HepG2 (cell line): ENCODE measurements at regions not wholly inside any gene's neighbourhood (a gene's known extent, or its start where the extent isn't known, plus 50 kb on each side); places are given as distances from the start of the nearest gene placed in this dataset.

Experiments used
- ATAC-seq: fragments of 200-7000 bp; cut with Tn5 transposase; 3 replicates; pipeline ENCODE4 v1.9.1; 2020; ENCODE audit warnings: mild to moderate bottlenecking, moderate library complexity
- BruUV-seq: library from RNA; stranded (reverse); fragments of 400-500 nt; replicated peaks from 2 replicates; lab custom pipeline; 2021; lab: Mats Ljungman, UMichigan
- CTCF ChIA-PET: fragments of 300-600 bp; formaldehyde crosslinking; extraction: SDS; loops from one replicate; lab custom pipeline; 2021; ENCODE audit warnings: low total read pairs, inconsistent platforms, low intra/inter-chr PET ratio; lab: Yijun Ruan, JAX
- POLR2A ChIA-PET: fragments of 350-600 bp; sonication (Branson Sonifier 250); formaldehyde crosslinking; loops from one replicate; lab custom pipeline; 2020; ENCODE audit warnings: antibody characterized with exemption, inconsistent platforms; lab: Yijun Ruan, JAX
- DNase-seq: peaks from one replicate; pipeline ENCODE4 v3.0.0-alpha.2; 2015; ENCODE audit warnings: low spot score
- FAIRE-seq: peaks from 3 replicates; lab custom pipeline; 2011; peaks lifted over from hg19 to GRCh38; lab: Jason Lieb, UNC
- H2AFZ ChIP-seq: one replicate; pipeline ENCODE4 v1.6.1; 2011; ENCODE audit warnings: low read length, inconsistent platforms
- H3K27ac ChIP-seq: fragments of 300-600 bp; 3 replicates; pipeline ENCODE4 v1.8.0; 2011; ENCODE audit warnings: mixed run types, mild to moderate bottlenecking, mixed read lengths, low read length, inconsistent platforms; ENCODE audit not compliant: insufficient read depth; ENCODE audit errors: extremely low read length
- H3K27me3 ChIP-seq, 2 experiments: fragments of 200-600 bp in 1 of 2; 2 replicates in 1 of 2; 3 replicates in 1 of 2; pipeline versions ENCODE4 v1.6.0 to v1.8.0; 2011; ENCODE audit warnings: low read length in 2 of 2, mild to moderate bottlenecking in 2 of 2, moderate library complexity in 2 of 2, inconsistent platforms in 1 of 2; ENCODE audit not compliant: insufficient read depth in 2 of 2, control insufficient read depth in 1 of 2
- H3K36me3 ChIP-seq, 2 experiments: fragments of 200-600 bp in 1 of 2; replicated peaks in 1 of 2; 2 replicates in 1 of 2; 3 replicates in 1 of 2; pipeline versions ENCODE4 v1.5.1 to v1.8.0; 2011; ENCODE audit warnings: low read length in 2 of 2, inconsistent platforms in 1 of 2; ENCODE audit not compliant: insufficient read depth in 2 of 2, control insufficient read depth in 1 of 2
- H3K4me1 ChIP-seq: 2 replicates; pipeline ENCODE4 v1.5.1; 2012; ENCODE audit warnings: low read length, inconsistent platforms; ENCODE audit not compliant: insufficient read depth
- H3K4me2 ChIP-seq: 2 replicates; pipeline ENCODE4 v1.6.0; 2011; ENCODE audit warnings: low read depth, low read length, inconsistent platforms
- H3K4me3 ChIP-seq, 3 experiments: fragments of 200-600 bp in 1 of 3; sonication (generic), shearing (Covaris generic) in 1 of 3; replicated peaks in 1 of 3; 2 replicates each; pipeline ENCODE4 v1.5.1; 2011 to 2016; ENCODE audit warnings: low read length in 3 of 3, inconsistent platforms in 2 of 3, low read depth in 2 of 3, mild to moderate bottlenecking in 2 of 3, control low read depth in 1 of 3, mixed read lengths in 1 of 3; ENCODE audit not compliant: insufficient read depth in 1 of 3
- H3K79me2 ChIP-seq: one replicate; pipeline ENCODE4 v1.6.1; 2011; ENCODE audit warnings: low read length, inconsistent platforms; ENCODE audit not compliant: insufficient read depth
- H3K9ac ChIP-seq: 2 replicates; pipeline ENCODE4 v1.6.0; 2011; ENCODE audit warnings: mild to moderate bottlenecking, low read depth, low read length, inconsistent platforms; ENCODE audit not compliant: insufficient read depth
- H3K9me3 ChIP-seq: 2 replicates; pipeline ENCODE4 v1.5.1; 2012; ENCODE audit warnings: mild to moderate bottlenecking, low read length
- H4K20me1 ChIP-seq: 2 replicates; pipeline ENCODE4 v1.6.0; 2011; ENCODE audit warnings: inconsistent platforms, mild to moderate bottlenecking, low read length, moderate library complexity; ENCODE audit not compliant: insufficient read depth
- CREB1 ChIP-seq, 2 experiments: fragments of 450-650 bp in 1 of 2; IDR thresholded peaks; 2 replicates each; pipeline ENCODE4 v1.6.1; 2016 to 2017; ENCODE audit warnings: control low read depth in 1 of 2, mild to moderate bottlenecking in 1 of 2, missing compliant biosample characterization in 1 of 2, missing genetic modification characterization in 1 of 2
- DPF2 ChIP-seq: sonication (generic); formaldehyde crosslinking; IDR thresholded peaks from 2 replicates; pipeline ENCODE4 v1.4.0; 2020; ENCODE audit warnings: mild to moderate bottlenecking, low read depth, missing genetic modification reagents, borderline replicate concordance
- FOXC1 ChIP-seq: sonication (generic); formaldehyde crosslinking; IDR thresholded peaks from 2 replicates; pipeline ENCODE4 v1.8.0; 2022; ENCODE audit warnings: mild to moderate bottlenecking, missing genetic modification reagents, borderline replicate concordance
- HNRNPL ChIP-seq: fragments of 200-400 bp; formaldehyde crosslinking; IDR thresholded peaks from 2 replicates; pipeline ENCODE4 v1.6.1; 2017; ENCODE audit warnings: mild to moderate bottlenecking, low read depth, low read length
- KAT2B ChIP-seq: fragments of 150-350 bp; IDR thresholded peaks from 2 replicates; pipeline ENCODE4 v1.6.1; 2014; ENCODE audit warnings: low read depth, low read length, borderline replicate concordance
- MEF2D ChIP-seq: sonication (generic); formaldehyde crosslinking; IDR thresholded peaks from 2 replicates; pipeline ENCODE4 v1.5.1; 2020; ENCODE audit warnings: mild to moderate bottlenecking, missing genetic modification reagents
- TBL1XR1 ChIP-seq: fragments of 150-350 bp; IDR thresholded peaks from 2 replicates; pipeline ENCODE4 v1.6.1; 2014; ENCODE audit warnings: borderline replicate concordance, low read length; ENCODE audit not compliant: partially characterized antibody
- ZMYM3 ChIP-seq: sonication (generic); formaldehyde crosslinking; IDR thresholded peaks from 2 replicates; pipeline ENCODE4 v1.5.1; 2020; ENCODE audit warnings: mild to moderate bottlenecking, missing genetic modification reagents
- WGBS: methylation state at CpG from one replicate; pipeline ENCODE4 v1.1.6; 2017; ENCODE audit warnings: low lambda C conversion rate; 5-methylcytosine and 5-hydroxymethylcytosine counted together
- in situ Hi-C: cut with HindIII; loops from 2 replicates; pipeline ENCODE4 v1.10.0; 2017; ENCODE audit warnings: low pct_unique_long_range_greater_than_20kb; ENCODE audit not compliant: extremely low pct_ligation_motif_present
- intact Hi-C: fragments of 100-400 bp; cut with micrococcal nuclease; formaldehyde crosslinking; loops from one replicate; pipeline ENCODE4 v1.10.0; 2022; ENCODE audit not compliant: unreplicated experiment
- TF ChIP-seq, protein P1 (sequence below): sonication (generic); formaldehyde crosslinking; IDR thresholded peaks from 2 replicates; pipeline ENCODE4 v1.5.1; 2020; ENCODE audit warnings: mild to moderate bottlenecking, missing genetic modification reagents, moderate library complexity
- TF ChIP-seq, protein P2 (sequence below): IDR thresholded peaks from 2 replicates; pipeline ENCODE4 v1.6.1; 2012; ENCODE audit warnings: low read length, improper control_type of control experiment
- TF ChIP-seq, protein P3 (sequence below): IDR thresholded peaks from 2 replicates; pipeline ENCODE4 v1.6.1; 2016; ENCODE audit warnings: missing biosample characterization, missing genetic modification reagents, low read depth

GRCh38 chr4:134944115-134944514 lies 742.5 kb upstream of the PABPC4L start:
- POLR2A ChIA-PET, result no interaction called here
- BruUV-seq, result no TSS peak
- TF ChIP-seq FOXC1 (CRISPR knock-in tag) (no peak), ZMYM3 (no peak), HNRNPL (no peak), MEF2D (CRISPR knock-in tag) (no peak), KAT2B (no peak), DPF2 (no peak), TBL1XR1 (no peak), CREB1 (IDR thresholded peaks at IDR 0.05) (no peak), CREB1 (CRISPR knock-in tag; IDR thresholded peaks at IDR 0.05) (no peak)
- TF ChIP-seq, protein P1, sequence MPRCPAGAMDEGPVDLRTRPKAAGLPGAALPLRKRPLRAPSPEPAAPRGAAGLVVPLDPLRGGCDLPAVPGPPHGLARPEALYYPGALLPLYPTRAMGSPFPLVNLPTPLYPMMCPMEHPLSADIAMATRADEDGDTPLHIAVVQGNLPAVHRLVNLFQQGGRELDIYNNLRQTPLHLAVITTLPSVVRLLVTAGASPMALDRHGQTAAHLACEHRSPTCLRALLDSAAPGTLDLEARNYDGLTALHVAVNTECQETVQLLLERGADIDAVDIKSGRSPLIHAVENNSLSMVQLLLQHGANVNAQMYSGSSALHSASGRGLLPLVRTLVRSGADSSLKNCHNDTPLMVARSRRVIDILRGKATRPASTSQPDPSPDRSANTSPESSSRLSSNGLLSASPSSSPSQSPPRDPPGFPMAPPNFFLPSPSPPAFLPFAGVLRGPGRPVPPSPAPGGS (CRISPR knock-in tag), result no peak
- TF ChIP-seq, protein P2, sequence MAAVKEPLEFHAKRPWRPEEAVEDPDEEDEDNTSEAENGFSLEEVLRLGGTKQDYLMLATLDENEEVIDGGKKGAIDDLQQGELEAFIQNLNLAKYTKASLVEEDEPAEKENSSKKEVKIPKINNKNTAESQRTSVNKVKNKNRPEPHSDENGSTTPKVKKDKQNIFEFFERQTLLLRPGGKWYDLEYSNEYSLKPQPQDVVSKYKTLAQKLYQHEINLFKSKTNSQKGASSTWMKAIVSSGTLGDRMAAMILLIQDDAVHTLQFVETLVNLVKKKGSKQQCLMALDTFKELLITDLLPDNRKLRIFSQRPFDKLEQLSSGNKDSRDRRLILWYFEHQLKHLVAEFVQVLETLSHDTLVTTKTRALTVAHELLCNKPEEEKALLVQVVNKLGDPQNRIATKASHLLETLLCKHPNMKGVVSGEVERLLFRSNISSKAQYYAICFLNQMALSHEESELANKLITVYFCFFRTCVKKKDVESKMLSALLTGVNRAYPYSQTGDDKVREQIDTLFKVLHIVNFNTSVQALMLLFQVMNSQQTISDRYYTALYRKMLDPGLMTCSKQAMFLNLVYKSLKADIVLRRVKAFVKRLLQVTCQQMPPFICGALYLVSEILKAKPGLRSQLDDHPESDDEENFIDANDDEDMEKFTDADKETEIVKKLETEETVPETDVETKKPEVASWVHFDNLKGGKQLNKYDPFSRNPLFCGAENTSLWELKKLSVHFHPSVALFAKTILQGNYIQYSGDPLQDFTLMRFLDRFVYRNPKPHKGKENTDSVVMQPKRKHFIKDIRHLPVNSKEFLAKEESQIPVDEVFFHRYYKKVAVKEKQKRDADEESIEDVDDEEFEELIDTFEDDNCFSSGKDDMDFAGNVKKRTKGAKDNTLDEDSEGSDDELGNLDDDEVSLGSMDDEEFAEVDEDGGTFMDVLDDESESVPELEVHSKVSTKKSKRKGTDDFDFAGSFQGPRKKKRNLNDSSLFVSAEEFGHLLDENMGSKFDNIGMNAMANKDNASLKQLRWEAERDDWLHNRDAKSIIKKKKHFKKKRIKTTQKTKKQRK, result no peak
- TF ChIP-seq, protein P3, sequence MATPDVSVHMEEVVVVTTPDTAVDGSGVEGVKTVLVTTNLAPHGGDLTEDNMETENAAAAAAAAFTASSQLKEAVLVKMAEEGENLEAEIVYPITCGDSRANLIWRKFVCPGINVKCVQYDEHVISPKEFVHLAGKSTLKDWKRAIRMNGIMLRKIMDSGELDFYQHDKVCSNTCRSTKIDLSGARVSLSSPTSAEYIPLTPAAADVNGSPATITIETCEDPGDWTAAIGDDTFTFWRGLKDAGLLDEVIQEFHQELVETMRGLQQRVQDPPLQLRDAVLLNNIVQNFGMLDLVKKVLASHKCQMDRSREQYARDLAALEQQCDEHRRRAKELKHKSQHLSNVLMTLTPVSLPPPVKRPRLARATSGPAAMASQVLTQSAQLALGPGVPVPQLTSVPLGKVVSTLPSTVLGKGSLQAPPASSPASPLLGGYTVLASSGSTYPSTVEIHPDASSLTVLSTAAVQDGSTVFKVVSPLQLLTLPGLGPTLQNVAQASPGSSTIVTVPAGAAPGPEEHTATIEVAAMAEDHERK (CRISPR knock-in tag), result no peak
- H3K9me3 ChIP-seq, result no peaks in the 10 kb centered on the region
- no peak overlapping the region for H3K9ac ChIP-seq
- FAIRE-seq, result no peak
- no peaks in the 10 kb centered on the region for H3K36me3 ChIP-seq
- ATAC-seq, result no peak
- 61% methylated on average over 20 of the region's 21 CpGs for WGBS
- no peaks in the 10 kb centered on the region for H3K79me2 ChIP-seq
- in situ Hi-C loops (no loop called here), intact Hi-C loops (no loop called here)
- H3K4me1 ChIP-seq, result no peaks in the 10 kb centered on the region
- no peaks in the 10 kb centered on the region for H4K20me1 ChIP-seq
- CTCF ChIA-PET, result no interaction called here
- H3K27me3 ChIP-seq, result no peaks in the 10 kb centered on the region; a peak in 1 of 5 replicates
- H3K27ac ChIP-seq, result no peak overlapping the region
- no peak overlapping the region for H3K4me2 ChIP-seq
- no peak for DNase-seq
- H2AFZ ChIP-seq, result no peak overlapping the region
- no peak overlapping the region for H3K4me3 ChIP-seq
